OCI-LY3 (cell line): ENCODE measurements at regions not wholly inside any gene's neighbourhood (a gene's known extent, or its start where the extent isn't known, plus 50 kb on each side); places are given as distances from the start of the nearest gene placed in this dataset.

Experiments used
- EZH2phosphoT487 ChIP-seq: fragments of 200-600 bp; shearing (Covaris generic); IDR thresholded peaks from 2 replicates; pipeline ENCODE4 v1.6.1; 2018; ENCODE audit warnings: antibody characterized with exemption, mixed run types, low read depth
- TF ChIP-seq, protein P1 (sequence below): fragments of 200-600, 300-600 bp; sonication (generic); IDR thresholded peaks from 2 replicates; pipeline ENCODE4 v1.5.1; 2014; ENCODE audit warnings: antibody characterized with exemption, low read length, low read depth

- TF ChIP-seq, protein P1, sequence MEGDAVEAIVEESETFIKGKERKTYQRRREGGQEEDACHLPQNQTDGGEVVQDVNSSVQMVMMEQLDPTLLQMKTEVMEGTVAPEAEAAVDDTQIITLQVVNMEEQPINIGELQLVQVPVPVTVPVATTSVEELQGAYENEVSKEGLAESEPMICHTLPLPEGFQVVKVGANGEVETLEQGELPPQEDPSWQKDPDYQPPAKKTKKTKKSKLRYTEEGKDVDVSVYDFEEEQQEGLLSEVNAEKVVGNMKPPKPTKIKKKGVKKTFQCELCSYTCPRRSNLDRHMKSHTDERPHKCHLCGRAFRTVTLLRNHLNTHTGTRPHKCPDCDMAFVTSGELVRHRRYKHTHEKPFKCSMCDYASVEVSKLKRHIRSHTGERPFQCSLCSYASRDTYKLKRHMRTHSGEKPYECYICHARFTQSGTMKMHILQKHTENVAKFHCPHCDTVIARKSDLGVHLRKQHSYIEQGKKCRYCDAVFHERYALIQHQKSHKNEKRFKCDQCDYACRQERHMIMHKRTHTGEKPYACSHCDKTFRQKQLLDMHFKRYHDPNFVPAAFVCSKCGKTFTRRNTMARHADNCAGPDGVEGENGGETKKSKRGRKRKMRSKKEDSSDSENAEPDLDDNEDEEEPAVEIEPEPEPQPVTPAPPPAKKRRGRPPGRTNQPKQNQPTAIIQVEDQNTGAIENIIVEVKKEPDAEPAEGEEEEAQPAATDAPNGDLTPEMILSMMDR = no peak
- no peak for TF ChIP-seq EZH2phosphoT487
Observed at GRCh38 chr5:123928401-123928800, 416.4 kb downstream of the CSNK1G3 start.
